ENCODE measurements at regions not wholly inside any gene's neighbourhood (a gene's known extent, or its start where the extent isn't known, plus 50 kb on each side); places are given as distances from the start of the nearest gene placed in this dataset.

DNA sequence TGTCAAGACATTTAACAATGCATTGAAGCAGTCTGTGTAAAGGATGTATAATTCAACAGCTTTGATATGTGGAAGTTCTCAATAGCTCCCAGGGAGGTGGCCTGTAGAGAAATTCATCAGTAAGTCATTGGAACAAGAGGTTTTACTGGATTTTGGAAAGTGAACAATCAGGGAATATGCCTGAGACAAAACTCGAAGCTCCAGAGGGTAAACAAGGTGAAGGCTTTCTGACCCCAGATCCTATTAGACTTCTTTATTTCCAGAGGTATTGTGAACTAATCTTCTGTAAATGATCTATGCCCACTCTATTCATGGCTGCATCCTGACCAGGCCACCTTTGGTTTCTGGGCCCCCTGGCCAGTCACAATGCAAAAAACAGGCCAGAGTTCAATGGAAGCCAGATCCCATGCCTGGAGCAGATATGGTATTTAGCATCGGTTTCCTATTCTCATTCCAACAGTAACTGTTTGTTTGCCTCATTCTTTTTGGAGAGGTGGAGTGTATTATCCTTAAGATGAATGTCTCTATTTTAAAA, 177.3 kb downstream of the SATB1 start:
- Mint-ChIP-seq H3K27ac (ENCODE audit: low read depth) (no peak overlapping the region), H3K36me3 (ENCODE audit: insufficient read depth) (no peaks in the 10 kb centered on the region), H3K4me3 (no peak overlapping the region), H3K27me3 (peaks cover 15% of the 10 kb centered on the region), H3K9me3 (no peaks in the 10 kb centered on the region), H3K4me1 (no peaks in the 10 kb centered on the region)
- no peak for ATAC-seq (replicated peaks; ENCODE audit: extremely low read depth, poor library complexity, severe bottlenecking)
- no peak for DNase-seq (ENCODE audit: low spot score in 2 of 2)

DNA sequence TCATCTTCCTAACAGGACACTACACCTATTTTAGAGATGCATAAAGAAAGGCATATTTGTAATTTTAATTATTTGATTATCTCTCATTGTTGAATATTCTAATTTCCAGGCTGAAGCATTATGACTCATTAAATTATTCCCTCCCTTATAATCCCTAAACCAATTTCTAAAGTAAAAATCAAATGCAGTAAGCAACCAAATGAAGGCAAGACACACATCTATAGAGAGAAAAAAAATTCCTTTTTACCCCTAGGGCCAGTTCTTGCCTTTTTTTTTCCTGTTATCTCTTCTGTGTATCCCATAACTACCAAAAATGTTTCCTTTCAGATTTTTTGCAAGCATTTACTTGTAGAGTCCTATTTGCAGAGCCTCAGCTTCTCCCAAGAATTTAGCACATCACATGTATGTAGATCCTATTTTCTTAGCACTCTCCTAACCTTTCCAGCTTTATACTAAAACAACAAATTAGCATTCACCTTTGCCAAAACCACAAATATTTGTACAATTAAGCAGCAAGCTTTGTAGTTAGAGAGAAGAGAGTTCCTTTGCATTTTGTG, 177.9 kb downstream of the SATB1 start:
- Mint-ChIP-seq H3K4me1 (no peaks in the 10 kb centered on the region), H3K36me3 (ENCODE audit: insufficient read depth) (no peaks in the 10 kb centered on the region), H3K4me3 (no peak overlapping the region), H3K9me3 (no peaks in the 10 kb centered on the region), H3K27ac (ENCODE audit: low read depth) (no peak overlapping the region), H3K27me3 (peaks cover 17% of the 10 kb centered on the region)
- DNase-seq (ENCODE audit: low spot score in 2 of 2) (no peak), ATAC-seq (replicated peaks; ENCODE audit: extremely low read depth, poor library complexity, severe bottlenecking) (no peak)

DNA sequence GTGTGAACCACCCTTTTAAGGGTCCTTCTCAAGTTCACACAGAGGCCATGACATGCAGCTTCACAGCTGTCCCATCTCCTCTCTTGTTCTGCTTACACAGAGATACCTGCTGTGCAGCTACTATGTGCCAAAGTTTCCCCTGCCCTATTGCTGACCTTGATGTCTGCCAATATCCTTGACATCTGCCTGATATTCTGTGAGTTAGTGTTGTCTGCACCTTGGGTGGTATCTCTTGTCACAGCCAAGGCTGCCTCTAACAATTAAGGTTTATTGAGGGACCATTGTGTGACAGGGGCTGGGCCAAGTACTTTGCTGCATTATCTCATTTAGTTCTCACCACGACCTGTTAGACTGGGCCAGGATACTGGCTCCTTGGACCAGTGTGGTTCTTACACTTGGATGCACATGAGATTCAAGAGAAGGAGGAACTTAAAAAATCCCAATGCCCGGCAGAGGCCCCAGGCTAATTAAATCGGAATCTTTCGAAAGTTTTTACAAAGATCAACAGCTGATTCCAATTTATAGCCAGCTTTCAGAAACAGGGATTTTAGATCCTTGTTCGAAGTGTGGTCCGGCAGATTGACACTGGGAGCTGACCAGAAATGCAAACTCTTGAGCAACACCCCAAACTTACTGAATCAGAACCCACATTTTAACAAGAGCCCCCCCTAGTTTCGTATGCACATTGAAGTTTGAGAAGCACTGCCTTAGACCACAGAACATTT, 178.6 kb downstream of the SATB1 start:
- Mint-ChIP-seq H3K4me3 (no peak overlapping the region), H3K9me3 (no peaks in the 10 kb centered on the region), H3K27ac (ENCODE audit: low read depth) (no peak overlapping the region), H3K27me3 (peaks cover 24% of the 10 kb centered on the region), H3K36me3 (ENCODE audit: insufficient read depth) (no peaks in the 10 kb centered on the region), H3K4me1 (no peaks in the 10 kb centered on the region)
- DNase-seq (ENCODE audit: low spot score in 2 of 2): no peak
- no peak for ATAC-seq (replicated peaks; ENCODE audit: extremely low read depth, poor library complexity, severe bottlenecking)

DNA sequence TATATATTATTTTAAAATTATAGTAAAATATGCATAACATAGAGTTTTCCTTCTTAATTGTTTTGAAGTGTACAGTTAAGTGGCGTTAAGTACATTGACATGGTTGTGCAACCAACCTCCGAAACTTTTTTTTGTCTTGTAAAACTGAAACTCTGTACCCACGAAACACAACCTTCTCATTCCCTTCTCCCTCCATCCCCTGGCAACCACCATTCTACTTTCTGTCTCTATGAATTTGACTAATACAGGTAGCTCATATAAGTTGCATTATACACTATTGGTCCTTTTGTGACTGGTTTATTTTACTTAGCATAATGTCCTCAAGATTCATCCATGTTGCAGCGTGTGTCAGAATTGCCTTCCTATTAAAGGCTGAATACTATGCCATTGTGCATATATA, 179.4 kb downstream of the SATB1 start:
- no peaks in the 10 kb centered on the region for H3K9me3 Mint-ChIP-seq
- no peaks in the 10 kb centered on the region for H3K4me1 Mint-ChIP-seq
- H3K27me3 Mint-ChIP-seq: peaks cover 26% of the 10 kb centered on the region
- H3K27ac Mint-ChIP-seq (ENCODE audit: low read depth): no peak overlapping the region
- no peak overlapping the region for H3K4me3 Mint-ChIP-seq
- H3K36me3 Mint-ChIP-seq (ENCODE audit: insufficient read depth): no peaks in the 10 kb centered on the region
- DNase-seq (ENCODE audit: low spot score in 2 of 2): no peak
- ATAC-seq (replicated peaks; ENCODE audit: extremely low read depth, poor library complexity, severe bottlenecking): no peak

DNA sequence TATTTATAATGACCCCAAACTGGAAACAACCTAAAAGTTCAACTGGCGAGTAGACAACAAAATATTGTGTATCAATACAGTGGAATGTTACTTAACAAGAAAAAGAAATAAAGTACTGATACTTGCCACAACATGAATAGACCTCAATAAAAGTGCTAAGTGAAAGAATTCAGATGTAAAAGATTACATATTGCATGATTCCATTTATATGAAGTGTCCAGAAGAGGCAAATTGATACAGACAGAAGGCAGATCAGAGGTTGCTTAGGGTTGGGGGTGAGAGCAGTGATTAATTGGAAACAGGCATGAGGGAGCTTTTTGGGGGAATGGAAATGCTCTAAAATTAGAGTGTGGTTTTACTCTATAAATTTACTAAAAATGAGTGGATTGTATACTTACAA, 183.3 kb downstream of the SATB1 start:
- Mint-ChIP-seq H3K27ac (ENCODE audit: low read depth) (no peak overlapping the region), H3K4me1 (no peaks in the 10 kb centered on the region), H3K27me3 (peaks cover 26% of the 10 kb centered on the region), H3K4me3 (no peak overlapping the region), H3K9me3 (no peaks in the 10 kb centered on the region), H3K36me3 (ENCODE audit: insufficient read depth) (no peaks in the 10 kb centered on the region)
- ATAC-seq (replicated peaks; ENCODE audit: extremely low read depth, poor library complexity, severe bottlenecking) (no peak), DNase-seq (ENCODE audit: low spot score in 2 of 2) (no peak)

DNA sequence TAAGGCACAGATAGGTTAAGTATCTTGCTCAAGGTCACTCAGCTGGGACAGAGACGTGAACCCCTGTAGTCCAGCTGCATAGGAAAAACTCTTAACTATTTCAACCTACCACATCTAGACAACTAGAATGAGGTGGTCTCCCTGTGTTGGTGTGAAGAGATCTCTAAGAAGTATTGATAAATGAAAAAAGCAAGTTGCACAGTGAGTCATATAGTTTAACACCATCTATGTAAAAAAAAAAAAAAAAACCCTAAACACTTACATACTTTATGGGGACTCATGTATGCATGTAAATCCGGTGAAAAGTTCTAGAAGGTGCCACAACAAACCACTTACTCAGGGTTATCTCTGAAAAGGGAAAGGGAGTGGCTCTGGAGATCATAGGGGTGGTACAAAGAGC, 185.5 kb downstream of the SATB1 start:
- H3K4me1 Mint-ChIP-seq: no peaks in the 10 kb centered on the region
- DNase-seq (ENCODE audit: low spot score in 2 of 2): no peak
- peaks cover 26% of the 10 kb centered on the region for H3K27me3 Mint-ChIP-seq
- ATAC-seq (replicated peaks; ENCODE audit: extremely low read depth, poor library complexity, severe bottlenecking): no peak
- no peak overlapping the region for H3K4me3 Mint-ChIP-seq
- no peaks in the 10 kb centered on the region for H3K9me3 Mint-ChIP-seq
- no peaks in the 10 kb centered on the region for H3K36me3 Mint-ChIP-seq (ENCODE audit: insufficient read depth)
- no peak overlapping the region for H3K27ac Mint-ChIP-seq (ENCODE audit: low read depth)

DNA sequence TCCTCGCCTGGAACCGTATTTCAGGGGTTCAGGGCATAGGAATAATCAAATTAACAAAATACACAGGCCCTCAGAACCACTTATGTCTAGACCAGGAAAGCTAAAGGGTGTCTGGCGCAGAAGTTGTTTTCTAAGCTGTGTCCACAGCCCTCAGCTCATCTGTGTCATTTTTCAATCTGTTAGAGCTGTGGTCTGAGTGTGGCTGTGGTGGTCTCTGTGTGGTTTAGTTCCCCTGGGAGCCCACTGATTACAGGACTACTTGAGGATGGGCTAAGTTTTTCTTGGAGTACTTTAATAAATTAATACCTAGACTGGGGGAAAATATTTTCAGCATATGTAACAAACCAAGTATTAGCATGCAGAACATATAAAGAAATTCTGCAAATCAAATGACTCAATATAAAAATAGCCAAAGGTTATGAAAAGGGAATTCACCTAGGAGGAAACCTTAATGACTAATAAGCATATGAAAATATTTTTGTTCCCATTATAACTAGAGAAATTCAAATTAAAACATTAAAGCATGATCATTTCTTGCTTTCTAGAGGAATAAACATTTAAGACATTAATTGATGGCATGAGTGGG, 186.3 kb downstream of the SATB1 start:
- Mint-ChIP-seq H3K4me3 (no peak overlapping the region), H3K27ac (ENCODE audit: low read depth) (no peak overlapping the region), H3K27me3 (peaks cover 28% of the 10 kb centered on the region), H3K9me3 (no peaks in the 10 kb centered on the region), H3K36me3 (ENCODE audit: insufficient read depth) (no peaks in the 10 kb centered on the region), H3K4me1 (no peaks in the 10 kb centered on the region)
- no peak for ATAC-seq (replicated peaks; ENCODE audit: extremely low read depth, poor library complexity, severe bottlenecking)
- DNase-seq (ENCODE audit: low spot score in 2 of 2): no peak

DNA sequence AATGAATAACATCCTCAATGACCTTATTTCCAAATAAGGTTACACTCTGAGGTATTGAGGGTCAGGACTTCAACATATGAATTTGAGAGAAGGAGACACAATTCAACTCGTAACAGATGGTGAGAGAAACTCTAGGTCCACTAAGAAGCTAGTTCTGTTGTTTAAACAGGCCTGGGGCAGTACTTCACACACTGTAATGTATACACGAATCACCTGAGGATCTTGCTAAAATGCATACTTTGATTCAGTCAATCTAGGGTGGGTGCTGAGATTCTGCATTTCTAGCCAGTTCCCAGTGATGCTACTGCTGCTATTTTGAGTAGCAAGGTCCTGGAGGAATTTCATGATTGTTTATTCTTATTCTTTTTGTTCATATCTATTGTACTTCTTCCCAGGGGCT, 186.8 kb downstream of the SATB1 start:
- Mint-ChIP-seq H3K36me3 (ENCODE audit: insufficient read depth) (no peaks in the 10 kb centered on the region), H3K4me3 (no peak overlapping the region), H3K27me3 (peaks cover 28% of the 10 kb centered on the region), H3K9me3 (no peaks in the 10 kb centered on the region), H3K4me1 (no peaks in the 10 kb centered on the region), H3K27ac (ENCODE audit: low read depth) (no peak overlapping the region)
- ATAC-seq (replicated peaks; ENCODE audit: extremely low read depth, poor library complexity, severe bottlenecking): no peak
- DNase-seq (ENCODE audit: low spot score in 2 of 2): no peak

DNA sequence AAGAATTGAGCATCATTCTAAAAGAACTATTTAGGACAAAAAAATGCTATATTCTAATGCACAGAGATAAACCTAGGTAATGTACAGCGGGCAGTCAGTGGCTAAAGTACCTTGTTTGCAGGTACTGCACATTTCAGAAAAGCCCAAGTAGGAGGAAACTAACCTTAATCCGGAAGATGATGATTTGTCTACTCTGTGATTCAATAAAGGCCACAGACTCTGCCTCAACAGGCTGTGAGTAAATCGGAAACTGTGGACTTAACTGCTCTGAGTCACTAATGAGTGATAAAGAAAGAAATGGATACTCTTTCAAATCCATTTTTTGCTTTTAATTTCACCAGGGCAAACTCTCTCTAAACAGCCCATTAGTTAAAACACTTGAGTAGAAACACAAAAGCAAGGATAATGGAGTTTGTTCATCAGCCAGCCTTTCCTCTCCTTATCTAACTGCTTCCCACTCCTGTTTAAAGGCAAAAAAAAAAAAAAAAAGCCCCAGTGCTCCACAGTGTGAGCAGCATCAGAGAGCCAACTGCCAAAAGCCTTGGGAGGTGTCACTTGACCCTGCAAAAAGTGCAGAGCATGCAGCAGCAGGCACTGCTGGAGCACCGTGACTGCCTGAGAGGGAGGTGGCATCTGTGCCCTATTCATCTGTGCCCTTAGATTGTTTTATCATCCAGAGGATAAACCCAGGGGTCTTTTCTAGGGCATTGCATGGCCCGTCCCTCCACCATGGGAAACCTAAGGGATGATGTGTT, 187.7 kb downstream of the SATB1 start:
- H3K4me3 Mint-ChIP-seq: no peak overlapping the region
- H3K27ac Mint-ChIP-seq (ENCODE audit: low read depth): no peak overlapping the region
- DNase-seq (ENCODE audit: low spot score in 2 of 2): no peak
- ATAC-seq (replicated peaks; ENCODE audit: extremely low read depth, poor library complexity, severe bottlenecking): no peak
- H3K9me3 Mint-ChIP-seq: no peaks in the 10 kb centered on the region
- peaks cover 31% of the 10 kb centered on the region for H3K27me3 Mint-ChIP-seq
- H3K4me1 Mint-ChIP-seq: no peaks in the 10 kb centered on the region
- H3K36me3 Mint-ChIP-seq (ENCODE audit: insufficient read depth): no peaks in the 10 kb centered on the region

DNA sequence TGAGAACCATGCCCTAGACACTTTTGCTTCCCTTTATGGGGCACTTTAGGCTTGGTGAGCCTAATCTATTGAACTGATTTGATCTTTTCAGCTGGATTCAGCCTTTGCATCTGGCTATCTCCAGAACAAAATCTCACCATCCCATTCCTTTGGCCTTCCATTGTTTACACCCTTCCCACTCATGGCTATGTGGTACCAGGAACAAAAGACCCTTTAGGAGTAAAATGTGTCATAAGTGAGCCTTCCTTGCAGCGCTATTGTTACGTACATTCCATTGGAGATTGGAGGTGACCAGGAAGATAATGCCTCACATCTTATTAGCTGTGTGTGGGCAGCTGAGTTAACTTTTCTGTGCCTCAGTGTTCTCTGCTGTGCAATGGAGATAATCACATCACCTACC, 188.4 kb downstream of the SATB1 start:
- no peak for ATAC-seq (replicated peaks; ENCODE audit: extremely low read depth, poor library complexity, severe bottlenecking)
- Mint-ChIP-seq H3K36me3 (ENCODE audit: insufficient read depth) (no peaks in the 10 kb centered on the region), H3K4me3 (no peak overlapping the region), H3K27ac (ENCODE audit: low read depth) (no peak overlapping the region), H3K4me1 (no peaks in the 10 kb centered on the region), H3K27me3 (peaks cover 25% of the 10 kb centered on the region), H3K9me3 (no peaks in the 10 kb centered on the region)
- no peak for DNase-seq (ENCODE audit: low spot score in 2 of 2)

DNA sequence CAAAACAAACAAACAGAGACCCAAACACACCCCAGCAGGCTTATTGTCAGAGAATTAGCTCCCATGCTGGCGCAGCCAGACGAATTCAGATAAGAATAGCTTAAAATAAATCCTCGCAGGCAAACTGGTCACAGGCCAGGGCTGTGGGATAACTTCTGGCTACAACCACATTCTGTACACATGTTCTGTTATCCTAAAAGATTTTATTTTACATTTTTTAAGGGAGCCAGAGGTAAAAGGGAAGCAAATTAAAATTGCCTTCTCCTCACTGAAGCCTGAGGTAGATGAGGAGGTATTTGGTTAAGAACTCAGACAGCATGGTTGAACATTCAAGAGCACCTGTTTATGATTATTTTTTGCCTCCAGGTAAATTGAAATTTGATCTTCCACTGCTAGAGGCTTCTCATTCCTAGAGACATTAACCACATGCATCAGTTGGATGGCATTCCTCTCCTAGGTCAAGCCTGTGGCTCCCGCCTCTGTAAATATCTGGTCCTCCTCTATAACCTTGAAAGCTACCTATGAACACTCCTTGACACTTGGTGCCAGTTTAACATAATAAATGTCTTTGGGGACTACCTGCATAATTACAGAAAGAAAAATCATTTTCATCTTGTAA, 190.3 kb downstream of the SATB1 start:
- H3K4me3 Mint-ChIP-seq: no peak overlapping the region
- peaks cover 20% of the 10 kb centered on the region for H3K27me3 Mint-ChIP-seq
- ATAC-seq (replicated peaks; ENCODE audit: extremely low read depth, poor library complexity, severe bottlenecking) (no peak), DNase-seq (ENCODE audit: low spot score in 2 of 2) (no peak)
- no peak overlapping the region for H3K27ac Mint-ChIP-seq (ENCODE audit: low read depth)
- H3K9me3 Mint-ChIP-seq: no peaks in the 10 kb centered on the region
- peaks cover 2% of the 10 kb centered on the region for H3K36me3 Mint-ChIP-seq (ENCODE audit: insufficient read depth)
- no peaks in the 10 kb centered on the region for H3K4me1 Mint-ChIP-seq

DNA sequence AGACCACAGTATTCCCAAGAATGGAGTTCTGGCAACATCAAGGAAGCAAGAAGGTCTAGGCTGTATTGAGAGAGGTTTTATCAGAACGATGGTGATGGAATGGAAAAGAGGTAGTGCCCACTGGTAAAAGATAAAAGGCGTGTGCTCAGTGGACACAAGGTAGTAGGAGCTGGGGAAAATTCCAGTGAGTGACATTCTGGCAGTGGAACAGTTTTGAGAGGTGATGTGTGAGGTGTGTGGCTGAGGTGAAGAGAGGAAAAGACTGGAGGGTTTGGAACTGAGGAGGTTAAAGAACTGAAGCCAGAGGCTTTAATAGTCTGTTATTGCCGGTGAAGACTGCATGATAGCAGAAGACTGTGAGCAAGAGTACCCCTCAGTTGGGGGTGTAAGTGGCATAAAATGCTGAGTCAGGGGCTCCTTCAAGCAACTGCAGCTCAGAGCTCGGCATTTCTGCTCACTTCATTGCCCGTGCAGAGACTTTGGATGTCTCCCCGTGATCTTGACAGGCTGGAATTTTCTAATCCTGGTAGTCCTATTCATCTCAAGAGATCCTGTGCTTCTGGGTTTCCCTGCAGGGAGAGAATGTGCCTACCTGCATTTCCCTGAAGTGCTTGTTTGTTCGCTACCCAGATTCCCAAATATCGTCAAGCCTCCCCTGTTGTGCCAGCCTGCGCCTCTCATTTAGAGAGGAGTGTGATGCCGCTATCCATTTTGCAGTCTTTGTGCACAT, 191.0 kb downstream of the SATB1 start:
- Mint-ChIP-seq H3K36me3 (ENCODE audit: insufficient read depth) (peaks cover 2% of the 10 kb centered on the region), H3K27me3 (peaks cover 20% of the 10 kb centered on the region), H3K4me3 (no peak overlapping the region), H3K27ac (ENCODE audit: low read depth) (no peak overlapping the region), H3K4me1 (no peaks in the 10 kb centered on the region), H3K9me3 (no peaks in the 10 kb centered on the region)
- DNase-seq (ENCODE audit: low spot score in 2 of 2): no peak
- ATAC-seq (replicated peaks; ENCODE audit: extremely low read depth, poor library complexity, severe bottlenecking): no peak
